ENCODE measurements at regions not wholly inside any gene's neighbourhood (a gene's known extent, or its start where the extent isn't known, plus 50 kb on each side); places are given as distances from the start of the nearest gene placed in this dataset.
"Not testable (repeated sequence)": the region's sequence is repeated elsewhere in the genome, so short reads cannot be mapped to it uniquely, and the experiment has no call there.

DNA sequence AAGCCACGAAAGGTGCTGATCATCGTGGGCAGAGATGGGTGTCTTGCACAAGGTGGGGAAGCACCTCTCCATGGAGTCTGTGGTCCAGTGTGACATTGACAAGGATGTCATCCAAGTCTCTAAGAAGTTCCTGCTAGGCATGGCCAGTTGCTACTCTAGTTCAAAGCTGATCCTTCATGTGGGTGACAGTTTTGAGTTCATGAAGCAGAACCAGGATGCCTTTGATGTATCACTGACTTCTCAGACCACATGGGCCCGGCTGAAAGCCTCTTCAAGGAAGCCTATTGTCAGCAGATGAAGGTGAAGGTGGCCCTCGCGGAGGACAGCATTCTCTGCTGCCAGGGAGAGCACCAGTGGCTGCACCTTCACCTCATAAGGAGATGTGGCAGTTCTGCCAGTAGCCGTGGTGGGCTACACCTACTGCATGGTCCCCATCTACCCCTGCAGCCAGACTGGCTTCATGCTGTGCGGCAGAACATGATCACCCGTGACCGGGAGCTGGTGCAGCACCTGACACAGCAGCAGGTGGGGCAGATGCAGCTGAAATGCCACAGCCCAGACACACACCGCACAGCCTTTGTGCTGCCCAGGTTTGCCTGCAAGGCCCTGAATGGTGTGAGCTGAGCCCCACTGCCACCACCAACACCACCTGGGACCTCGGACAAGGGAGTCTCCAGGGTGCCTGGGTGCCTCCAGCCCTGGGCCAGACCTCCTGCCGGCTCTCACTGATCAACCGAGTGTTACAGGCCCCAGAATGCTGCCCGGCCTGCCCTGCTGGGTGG, 75.0 kb upstream of the SULF2 start:
- no peak for DNase-seq

DNA sequence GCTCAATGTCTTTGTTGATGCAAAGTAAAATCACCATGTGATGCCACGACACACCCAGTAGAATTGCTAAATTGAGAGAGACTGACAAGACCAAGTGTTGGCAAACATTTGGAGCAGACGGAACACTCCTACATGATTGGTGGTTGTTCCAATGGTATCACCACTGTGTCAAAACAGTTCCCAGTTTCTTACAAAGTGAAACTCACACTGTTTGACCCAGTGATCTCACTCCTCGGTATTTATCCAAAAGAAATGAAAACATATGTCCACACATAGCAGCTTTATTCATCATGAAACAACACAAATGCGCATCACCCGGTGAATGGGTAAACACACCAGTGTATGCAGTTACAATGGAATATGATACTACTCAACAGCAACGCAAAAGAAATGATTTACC, 74.0 kb upstream of the SULF2 start:
- DNase-seq: no peak

DNA sequence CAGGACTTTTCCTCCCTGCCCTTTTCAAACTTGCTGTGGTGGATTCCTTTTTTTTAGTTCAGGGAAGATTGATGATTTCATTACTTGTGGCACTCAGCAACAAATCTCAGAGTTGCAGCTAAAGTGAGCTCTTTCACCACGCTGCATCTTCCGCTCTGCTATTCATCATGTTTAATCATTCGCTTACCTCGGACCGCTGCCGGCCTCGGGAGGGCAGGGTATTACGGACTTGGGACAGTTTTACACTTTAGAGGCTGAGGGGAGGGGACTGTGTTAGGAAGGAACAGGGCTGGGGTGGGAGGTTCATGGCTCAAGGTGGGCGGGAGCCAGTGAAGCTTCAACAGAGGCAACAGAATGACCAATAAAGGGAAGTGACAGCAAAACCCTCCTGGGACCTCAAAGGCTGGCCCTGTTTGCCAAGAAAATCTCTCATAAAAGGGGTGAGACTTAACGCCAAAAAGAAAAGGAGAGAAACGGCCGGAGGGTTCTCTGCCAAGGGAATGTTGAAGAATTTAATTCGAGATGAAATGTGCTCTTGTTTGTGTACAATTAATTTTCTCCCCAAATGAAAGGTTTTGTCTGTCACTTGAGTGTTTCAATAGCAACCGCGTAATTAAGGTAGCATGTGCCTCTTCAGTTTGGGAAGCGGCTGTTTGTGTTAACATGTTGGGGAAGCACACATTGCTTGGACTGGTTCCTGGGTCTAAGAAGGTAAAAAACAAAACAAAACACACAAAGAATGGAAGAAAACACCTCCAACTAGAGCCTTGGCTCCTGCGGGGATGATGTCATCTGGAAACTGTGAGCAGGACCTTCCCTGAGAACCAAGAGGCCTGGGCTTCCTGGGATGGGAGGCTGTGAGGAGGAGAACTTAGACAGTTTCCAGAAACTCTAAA, 72.5 kb upstream of the SULF2 start:
- peak; percentile 71 for DNase-seq

DNA sequence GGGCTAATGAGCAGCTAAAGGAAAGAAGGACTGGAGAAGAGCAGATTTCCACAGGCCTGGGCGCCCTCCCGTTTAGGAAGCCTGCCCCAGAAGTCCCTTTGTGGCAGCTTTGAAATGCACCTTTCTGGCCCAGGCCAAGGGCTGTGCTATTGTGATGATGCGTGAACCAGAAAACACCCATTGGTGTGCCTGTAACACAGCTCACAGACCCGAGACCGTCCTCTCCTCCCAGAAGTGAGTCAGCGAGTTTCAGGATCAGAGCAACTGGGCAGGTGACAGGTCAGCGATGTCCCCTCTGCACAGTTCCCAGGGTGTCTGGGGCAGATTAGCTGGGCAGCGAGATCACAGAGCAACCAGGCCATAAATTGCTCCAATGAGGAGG, 71.9 kb upstream of the SULF2 start:
- no peak for DNase-seq

DNA sequence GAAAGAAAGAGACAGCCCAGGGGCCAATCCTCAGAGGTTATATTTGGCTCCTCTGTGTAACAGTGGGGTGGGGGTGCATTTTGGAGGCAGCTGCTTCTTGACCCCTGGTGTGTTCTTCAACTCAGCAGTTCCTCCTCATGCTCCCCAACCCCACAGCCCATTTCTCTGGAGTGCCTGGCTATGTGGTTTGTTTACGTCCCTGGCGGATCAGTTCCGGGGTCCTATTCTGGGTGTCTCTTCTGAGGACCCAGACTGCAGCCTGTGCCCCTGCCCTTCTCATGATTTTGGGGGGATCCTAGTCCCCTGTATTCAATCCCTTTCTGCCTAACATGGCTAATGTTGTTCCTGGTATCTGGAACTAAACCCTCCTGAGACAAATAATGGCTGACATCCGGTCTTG, 70.5 kb upstream of the SULF2 start:
- DNase-seq: no peak

DNA sequence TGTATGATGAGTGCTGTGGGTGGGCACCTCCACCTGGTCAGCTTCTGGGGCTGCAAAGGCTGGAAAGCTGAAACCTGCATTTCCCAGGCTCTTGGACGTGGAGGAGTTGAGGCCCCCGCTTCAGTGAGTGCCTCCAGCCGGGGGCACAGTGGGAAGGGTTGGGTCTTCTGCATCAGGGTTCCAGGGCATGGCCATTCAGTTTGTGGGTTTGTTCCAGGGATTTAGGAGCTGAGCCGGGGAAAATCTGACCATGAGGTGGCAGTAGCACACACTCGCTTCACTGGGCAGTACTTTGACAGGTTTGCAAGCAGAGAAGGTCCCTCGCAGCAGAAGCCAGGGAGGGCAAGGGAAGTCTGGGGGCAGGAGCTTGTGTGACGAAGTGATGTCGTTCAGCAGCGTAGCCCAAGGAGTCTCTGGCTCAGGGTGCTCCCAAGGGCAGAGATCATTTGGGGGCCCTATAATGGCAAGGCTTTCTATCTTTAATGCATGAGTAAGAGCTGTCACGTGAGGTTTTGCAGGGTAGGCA, 69.5 kb upstream of the SULF2 start:
- DNase-seq: no peak

DNA sequence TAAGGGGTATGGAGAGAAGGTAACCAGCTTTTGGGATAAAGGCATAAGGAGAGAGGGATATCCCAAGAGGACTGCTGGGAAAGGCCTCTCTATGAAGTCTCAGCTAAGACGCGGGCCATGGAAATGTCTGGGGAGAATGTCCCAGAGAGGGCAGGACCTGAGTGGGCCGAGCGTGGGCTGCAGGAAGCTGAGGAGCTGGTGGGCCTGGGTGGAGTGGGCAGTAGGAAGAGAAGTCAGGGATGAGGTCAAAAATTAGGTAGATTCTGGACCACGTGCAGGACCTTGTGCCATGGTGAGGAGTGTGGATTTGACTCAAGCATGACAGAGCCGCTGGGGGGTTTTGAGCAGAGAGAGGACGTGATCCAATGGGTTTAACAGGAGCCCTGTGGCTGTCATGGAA, 66.5 kb upstream of the SULF2 start:
- no peak for DNase-seq

DNA sequence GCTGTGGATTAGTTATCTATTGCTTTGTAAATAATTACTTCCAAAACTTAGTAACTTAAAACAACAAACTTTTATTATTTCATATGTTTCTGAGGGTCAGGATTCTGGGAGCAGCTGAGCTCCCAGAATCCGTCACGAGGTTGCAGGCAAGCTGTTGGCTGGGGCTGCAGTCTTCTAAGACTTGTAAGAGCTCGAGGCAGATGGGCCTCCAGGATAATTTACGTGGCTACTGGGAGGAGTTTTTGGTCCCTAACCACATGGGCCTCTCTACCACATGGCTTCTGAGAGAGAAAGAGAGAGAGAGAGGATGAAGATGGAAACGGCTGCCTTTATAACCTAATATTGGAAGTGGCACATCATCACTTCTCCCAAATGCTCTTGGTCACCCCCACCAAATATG, 64.9 kb upstream of the SULF2 start:
- DNase-seq: no peak

DNA sequence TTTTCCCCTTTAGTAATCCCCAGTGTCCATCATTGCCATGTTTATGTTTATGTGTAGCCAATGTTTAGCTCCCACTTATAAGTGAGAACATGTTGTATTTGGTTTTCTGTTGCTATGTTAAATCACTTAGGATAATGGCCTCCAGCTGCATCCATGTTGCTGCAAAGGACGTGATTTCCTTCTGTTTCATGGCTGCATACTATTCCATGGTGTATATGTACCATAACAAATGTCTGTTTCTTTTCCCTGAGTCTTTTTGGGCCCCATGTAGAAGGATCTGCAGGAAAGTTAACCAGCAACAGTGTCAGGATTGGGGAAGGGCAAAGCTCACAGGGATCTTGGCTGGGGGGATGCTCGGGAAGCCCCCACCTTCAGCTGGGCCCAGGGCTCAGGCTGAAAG, 64.3 kb upstream of the SULF2 start:
- no peak for DNase-seq

DNA sequence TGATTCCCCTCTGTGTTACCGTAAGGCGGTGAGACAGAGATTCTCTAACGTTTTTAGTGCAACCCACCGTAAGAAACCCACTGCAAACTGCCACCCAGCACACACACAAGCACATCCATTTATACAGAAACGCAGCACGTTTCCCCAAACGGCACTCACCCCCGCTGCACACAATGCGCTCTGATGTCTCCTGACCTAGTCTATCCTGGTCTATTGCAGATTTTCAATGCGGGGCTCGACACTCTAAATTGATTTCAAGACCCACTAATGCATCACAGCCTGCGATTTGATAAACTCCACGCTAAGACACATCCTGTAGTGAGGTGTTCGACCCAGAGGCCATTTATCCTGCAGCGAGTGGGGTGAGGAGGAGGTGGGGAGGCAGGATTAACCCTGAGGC, 63.7 kb upstream of the SULF2 start:
- DNase-seq: no peak

DNA sequence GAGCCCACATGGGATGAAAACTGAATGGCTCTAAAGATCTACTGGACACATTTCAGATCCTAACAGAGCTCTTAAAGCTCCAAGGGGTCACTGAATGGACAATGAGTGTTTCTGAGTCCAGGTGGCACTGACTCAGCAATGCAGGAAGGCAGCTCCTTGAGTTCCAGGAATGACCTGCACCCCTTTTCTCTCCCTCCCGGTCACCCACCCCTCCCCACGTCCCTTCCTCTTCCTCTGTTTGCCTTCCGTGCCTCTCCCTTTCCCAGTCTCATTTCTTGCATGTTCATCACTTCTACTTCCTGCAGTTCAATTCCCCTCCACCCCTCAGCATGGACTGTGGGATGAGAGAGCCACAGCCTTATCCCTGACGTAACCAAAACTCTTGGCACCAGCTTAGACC, 63.3 kb upstream of the SULF2 start:
- DNase-seq: not testable (repeated sequence)

DNA sequence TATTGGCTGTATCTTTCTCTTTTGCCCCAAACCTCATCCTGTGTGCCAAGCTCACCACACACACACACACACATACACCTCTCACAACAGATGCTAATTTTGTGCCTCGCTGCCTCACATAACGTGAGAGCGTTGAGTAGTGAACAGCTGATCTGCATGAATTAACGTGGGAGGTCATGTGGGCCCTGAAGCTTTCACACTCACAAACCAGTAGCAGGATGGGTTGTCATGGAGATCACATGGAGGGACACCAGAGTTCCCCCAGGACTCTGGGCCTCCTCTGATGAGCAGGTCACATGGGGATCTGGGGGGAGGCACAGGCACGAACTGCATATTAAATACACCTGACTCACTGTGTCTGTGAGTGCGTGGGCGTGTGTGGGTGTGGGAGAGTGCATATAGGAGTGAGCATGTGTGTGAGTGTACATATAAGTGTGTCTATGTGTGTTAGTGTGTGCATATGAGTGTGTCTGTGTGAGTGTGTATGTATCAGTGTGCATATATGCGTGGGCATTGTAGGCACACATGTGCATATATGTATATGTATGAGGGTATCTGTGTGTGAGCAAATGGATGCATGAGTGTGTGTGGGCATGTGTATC, 62.7 kb upstream of the SULF2 start:
- no peak for DNase-seq

DNA sequence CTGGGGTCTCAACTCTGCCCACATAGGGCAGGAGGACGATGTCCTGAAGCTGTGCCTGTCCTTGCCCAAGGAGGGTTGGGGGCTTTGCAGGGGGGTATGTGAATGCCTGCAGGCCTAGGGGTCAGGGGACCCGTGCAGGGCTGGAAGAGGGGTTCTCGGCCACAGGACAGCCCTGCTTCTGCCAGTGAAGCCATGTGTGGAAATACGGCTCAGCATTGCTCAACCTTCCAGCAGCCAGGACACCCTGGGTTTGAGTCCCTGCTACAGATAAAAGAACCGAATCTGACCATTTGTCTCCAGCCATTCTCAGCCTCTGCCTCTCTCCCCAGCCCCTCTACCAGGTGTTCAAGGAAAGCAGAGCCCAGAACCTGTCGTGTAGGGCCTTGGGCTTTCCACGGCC, 61.9 kb upstream of the SULF2 start:
- DNase-seq: not testable (repeated sequence)

DNA sequence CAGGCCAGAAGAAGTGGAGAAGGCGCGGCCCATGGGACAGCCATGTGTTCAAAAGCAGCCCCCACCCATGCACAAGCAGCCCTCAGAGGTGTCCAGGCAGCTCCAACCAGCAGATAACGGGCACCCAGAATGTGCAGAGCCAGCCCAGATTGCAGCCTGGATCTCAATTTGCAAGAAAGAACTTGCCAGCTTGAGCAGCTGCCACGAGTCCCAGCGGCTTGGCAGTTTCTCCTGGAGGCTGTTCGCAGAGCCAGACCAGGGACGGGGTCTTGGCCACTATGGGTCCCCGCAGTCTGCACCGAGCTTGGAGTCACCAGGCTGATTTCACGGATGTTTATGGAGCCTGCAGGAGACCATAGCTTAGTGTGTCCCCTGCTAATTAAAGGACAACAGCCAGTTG, 61.4 kb upstream of the SULF2 start:
- not testable (repeated sequence) for DNase-seq

DNA sequence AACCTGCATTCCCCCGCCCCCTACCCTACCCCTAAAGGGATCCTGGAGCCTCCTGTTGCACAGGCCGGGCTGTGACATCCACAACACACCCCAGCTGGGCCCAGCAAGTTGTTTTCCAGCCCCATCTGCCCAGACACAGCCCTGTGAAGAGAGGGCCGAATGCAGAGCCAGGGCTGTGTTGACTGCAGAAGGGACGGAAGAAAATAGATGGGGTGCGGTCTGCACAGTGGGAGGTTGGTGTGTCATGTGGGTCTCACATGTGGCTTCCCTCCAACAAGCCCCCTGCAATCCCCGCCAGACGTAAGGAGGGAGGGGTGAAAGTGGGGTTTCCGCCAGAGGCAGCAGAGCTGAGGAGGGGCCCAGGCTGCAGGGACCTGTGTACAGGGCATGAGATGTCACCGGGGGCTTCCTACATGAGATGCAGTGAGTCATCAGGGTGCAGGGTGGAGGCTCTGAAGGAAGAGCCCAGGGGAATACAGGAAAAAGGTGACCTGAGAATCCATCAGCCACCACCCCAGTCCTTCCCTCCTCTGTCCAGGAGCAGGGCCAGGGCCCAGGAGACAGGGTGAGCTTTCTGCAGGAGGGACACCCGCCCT, 60.2 kb upstream of the SULF2 start:
- not testable (repeated sequence) for DNase-seq

DNA sequence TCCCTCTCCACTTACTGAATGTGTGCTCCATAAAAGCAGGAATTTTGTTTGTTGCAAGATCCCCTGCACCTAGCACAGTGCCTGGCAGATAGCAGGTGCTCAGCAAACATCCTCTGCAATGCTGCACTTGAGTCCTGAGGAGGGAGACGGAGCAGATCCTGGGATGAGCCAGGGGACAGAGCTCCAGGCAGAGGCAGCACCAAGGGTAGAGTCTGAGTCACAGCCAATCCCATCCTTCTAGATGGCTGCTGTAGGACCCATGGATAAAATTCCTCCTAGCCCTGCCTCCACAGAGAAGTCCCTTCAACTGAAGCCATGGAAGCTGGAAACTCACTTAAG, 59.3 kb upstream of the SULF2 start:
- DNase-seq: not testable (repeated sequence)

DNA sequence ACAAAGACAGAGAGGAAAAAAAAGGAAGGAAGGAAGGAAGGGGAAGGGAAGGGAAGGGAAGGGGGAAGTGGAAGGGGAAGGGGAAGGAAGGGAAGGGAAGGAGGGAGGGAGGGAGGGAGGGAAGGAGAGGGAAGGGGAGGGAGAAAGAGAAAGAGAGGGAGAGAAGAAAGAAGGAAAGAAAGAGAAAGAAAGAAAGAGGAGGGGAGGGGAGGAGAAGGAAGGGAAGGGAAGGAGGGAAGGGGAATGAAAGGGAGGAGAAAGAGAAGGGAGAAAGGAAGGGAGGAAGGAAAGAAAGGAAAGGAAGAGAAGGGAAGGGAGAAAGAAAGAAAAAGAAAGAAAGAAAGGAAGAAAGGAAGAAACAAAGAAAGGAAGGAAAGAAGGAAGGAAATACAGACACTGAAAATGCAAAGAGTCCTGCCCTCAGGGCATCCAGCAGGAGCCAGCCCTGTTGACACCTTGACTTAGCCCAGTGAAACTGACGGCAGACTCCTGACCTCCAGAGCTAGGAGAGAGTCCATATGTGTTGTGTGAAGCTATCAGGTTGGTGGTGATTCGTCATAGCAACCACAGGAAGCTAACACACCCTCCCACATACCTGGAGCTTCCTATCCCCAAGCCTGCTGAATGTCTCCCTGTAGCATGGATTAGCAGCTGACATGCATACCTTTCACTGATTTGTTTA, 58.7 kb upstream of the SULF2 start:
- DNase-seq: no peak

DNA sequence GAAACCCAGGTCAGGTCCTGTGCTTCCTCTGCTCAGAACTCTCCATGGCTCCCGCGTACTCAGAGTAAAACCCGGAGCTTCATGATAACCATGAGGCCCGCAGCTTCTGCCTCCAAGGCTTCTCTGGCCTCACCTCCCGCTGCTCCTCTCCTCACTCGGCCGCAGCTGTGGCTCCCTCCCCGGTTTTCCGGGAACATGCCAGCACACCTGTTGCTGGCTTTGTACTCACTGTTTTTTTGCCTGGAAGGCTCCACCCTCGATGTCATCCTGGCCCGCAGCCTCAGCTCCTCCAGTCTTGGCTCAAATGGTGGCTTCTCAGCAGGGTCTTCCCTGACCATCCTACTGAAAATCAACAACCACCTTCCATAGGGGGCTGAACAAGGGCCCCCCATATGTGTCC, 57.7 kb upstream of the SULF2 start:
- DNase-seq: not testable (repeated sequence)

DNA sequence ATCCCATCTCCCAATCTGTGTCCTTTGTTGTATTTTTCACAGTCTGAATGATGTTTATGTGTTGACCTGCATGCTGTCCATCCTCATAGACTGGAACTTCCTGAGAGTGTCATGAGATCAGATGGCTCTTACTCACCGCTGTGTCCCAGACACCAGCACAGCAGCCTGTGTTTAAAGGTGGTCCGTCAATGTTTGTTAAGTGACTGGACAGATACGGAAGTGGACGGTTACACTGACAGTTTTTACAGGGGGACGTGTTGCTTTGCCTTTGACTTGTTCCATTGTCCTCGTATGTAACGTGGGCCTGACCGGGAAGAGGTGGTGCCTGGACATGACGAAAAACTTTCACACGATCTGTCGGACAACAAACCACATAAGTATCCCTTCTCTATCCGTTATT, 56.7 kb upstream of the SULF2 start:
- DNase-seq: not testable (repeated sequence)

DNA sequence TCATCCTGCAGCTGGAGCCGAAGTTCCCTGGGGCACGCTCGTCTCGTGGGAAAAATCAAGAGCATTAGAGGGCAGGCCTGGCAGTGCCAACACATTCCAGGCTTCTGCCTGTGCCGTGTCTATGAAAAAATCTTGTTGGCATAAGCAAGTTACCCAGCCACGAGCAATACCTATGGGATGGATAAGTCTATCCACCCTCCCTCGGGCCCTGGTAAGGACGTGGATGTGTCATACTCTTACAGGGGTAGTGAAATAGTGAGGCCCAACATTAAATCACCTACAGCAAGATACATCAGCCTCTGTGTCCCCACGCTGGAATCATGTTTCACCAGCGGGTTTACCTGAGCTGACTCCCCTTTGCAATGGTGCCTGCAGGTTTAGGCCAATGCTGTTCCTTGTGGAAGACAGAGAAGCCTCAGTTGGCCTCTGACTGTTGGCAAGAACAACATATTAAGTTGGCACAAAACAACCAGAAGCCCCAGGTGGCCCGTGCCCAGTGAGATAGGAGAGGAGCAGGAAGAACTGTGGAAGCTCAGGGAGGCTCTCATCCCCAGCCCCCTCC, 51.1 kb upstream of the SULF2 start:
- not testable (repeated sequence) for DNase-seq
